Fibroblast of mammary gland (primary cell): ENCODE measurements at regions not wholly inside any gene's neighbourhood (a gene's known extent, or its start where the extent isn't known, plus 50 kb on each side); places are given as distances from the start of the nearest gene placed in this dataset.

Experiments
- DNase-seq: peaks from one replicate; pipeline ENCODE4 v3.0.0-alpha.2; 2010; ENCODE audit warnings: low read depth
- H3K4me3 ChIP-seq: 2 replicates; pipeline ENCODE4 v1.5.1; 2011; ENCODE audit warnings: low read depth, mild to moderate bottlenecking, low read length, moderate library complexity; ENCODE audit not compliant: control insufficient read depth
- CTCF ChIP-seq: conservative IDR thresholded peaks from 2 replicates; pipeline ENCODE4 v1.5.1; 2011; ENCODE audit warnings: low read depth, low read length, inconsistent platforms; ENCODE audit not compliant: control insufficient read depth, insufficient read depth

DNA sequence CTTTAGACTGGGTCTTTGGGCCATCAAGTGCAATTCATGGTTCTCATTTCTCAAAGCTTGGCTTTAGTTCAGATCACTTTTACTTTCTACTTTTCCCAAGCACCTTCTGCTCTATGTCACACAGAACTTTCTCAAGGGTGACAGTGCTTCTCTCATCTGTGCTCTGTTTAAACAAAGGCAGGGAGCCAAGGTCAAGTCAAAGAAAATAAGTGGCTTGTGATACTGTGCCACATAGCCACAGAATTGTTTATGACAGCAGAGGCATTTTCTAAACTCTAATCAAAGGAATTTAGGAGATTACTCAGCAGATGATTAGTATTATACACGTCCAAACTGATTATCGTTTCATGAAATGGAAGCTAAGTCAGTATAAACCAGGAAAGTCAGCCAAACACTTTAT lies 348.0 kb downstream of the HDGFL1 start:
- H3K4me3 ChIP-seq, result no peak overlapping the region
- no peak for TF ChIP-seq CTCF
- DNase-seq, result no peak

- no peak for DNase-seq
- H3K4me3 ChIP-seq, result no peak overlapping the region
- TF ChIP-seq CTCF, result no peak
Measured at GRCh38 chr6:22921828-22922227, 352.5 kb downstream of the HDGFL1 start.

DNA sequence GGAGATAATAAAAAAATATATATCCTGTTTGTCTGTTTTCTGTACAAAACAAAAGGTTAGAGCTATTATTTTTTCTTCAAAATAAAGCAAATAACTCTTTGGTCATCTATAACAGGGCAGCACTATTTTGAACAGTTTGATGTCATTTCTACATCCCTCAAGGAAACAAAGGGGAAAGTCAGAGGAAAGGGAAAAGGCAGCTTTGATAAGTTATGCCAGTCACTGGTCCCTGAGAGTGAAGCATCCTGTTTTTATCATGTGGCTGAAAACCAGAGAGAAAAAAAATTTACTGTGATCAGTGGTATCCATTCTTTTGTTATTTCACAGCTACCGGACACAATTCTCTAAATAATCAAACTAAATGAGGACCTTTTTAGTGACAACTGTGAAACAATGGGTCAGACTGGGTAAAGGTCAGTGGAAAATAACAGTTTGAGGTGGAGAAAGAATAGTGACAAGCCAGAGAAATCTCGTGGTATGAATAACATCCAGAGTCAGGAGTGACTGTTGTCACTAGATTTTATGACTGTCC lies 356.0 kb downstream of the HDGFL1 start:
- no peak overlapping the region for H3K4me3 ChIP-seq
- no peak for TF ChIP-seq CTCF
- DNase-seq, result no peak

GRCh38 chr6:22925920-22926789 lies 356.8 kb downstream of the HDGFL1 start:
- no peak for DNase-seq
- TF ChIP-seq CTCF, result no peak
- H3K4me3 ChIP-seq, result no peak overlapping the region

DNA sequence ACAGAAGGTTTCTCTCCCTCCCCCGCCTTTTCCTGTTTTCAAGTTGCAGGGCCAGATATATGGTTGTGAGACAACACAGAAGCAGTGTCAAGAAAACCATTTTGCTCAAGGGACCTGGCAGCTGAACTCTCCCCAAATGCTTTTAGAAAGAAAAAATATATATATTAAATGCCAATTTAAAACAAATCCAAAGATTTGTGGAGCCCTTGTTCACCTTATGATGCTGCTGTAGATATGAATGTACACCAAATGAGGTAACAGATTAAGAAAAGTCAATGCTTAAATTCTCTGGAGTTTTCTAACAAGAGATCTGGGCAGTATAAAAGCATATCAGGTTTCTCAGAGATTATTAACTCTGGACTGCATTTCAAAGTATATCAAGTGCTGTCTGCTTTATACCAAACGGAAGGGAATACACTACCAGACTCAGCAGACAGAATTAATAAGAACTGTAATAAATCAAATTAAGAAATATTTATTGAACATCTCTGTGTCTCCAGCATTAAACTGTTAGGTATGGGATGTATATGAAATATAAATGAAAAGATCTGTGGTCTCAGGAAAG lies 357.5 kb downstream of the HDGFL1 start:
- no peak for DNase-seq
- TF ChIP-seq CTCF, result no peak
- H3K4me3 ChIP-seq, result no peak overlapping the region

DNA sequence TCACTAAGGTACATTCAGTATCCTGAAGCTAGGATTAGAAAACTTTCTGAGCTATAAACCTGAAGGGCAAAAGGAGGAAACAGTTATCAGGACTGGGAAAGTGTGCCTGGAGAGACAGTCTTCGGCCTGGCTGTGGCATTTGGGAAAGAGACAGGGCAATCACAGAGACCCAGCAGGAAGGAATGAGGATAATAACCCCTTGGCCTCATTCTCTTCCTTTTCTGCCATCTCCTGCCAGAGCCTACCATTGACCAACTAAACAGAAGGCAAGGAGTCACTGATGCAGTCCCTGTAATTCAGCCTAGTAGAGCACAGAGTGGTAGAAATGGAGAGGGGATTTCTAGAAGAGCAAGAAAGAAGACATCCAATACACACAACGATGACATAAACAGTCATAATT lies 359.4 kb downstream of the HDGFL1 start:
- TF ChIP-seq CTCF, result no peak
- DNase-seq, result no peak
- H3K4me3 ChIP-seq, result no peak overlapping the region
